ENCODE measurements at regions not wholly inside any gene's neighbourhood (a gene's known extent, or its start where the extent isn't known, plus 50 kb on each side); places are given as distances from the start of the nearest gene placed in this dataset.
A peak's percentile ranks its signal among the peaks of the same experiment; 100 is the strongest.

DNA sequence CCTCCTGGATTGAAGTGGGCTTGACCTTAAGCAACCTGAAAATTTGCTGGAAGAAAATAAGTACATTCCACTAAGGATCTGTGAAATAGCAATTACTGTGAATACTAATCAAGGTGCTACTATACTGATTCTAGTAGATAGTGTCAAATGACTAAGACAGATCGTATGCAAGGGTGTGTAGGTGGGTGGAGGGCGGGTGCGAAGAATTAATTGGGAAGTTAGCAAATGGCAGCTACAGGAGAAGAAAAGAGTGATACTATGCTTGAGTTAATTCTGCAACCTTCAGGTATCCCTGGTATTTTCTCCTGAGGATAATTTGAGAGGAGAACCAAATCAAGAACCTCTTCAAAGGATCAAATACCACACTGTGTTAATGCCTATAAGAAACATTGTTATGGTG is 501.9 kb downstream of the INHBA start:
- no peak for ATAC-seq
- TF ChIP-seq ZFP3 (CRISPR knock-in tag; IDR thresholded peaks at IDR 0.05): no peak
- no peak for TF ChIP-seq ZNF70 (CRISPR knock-in tag; IDR thresholded peaks at IDR 0.05)

DNA sequence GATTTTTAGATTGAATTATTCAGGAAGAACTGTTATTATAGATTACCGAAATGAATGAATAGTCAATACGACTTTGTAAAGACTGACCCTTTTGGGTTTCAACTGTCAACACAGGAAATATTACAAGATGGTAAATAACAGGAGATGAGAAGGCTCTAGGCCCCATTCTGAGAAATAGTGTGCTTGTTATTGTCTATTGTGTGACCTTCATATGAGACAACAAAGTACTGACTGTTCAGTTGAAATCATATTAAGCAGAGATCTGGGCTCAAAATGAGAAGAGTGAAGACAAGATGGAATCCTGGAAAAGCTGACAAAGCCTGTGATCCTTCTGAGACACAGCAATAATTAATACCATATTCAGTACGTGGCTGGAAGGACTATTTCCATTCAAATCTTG is 503.8 kb downstream of the INHBA start:
- TF ChIP-seq TCF4 (CRISPR knock-in tag; IDR thresholded peaks at IDR 0.05; ENCODE audit: borderline replicate concordance): no peak
- no peak for TF ChIP-seq SNAI2 (CRISPR knock-in tag; IDR thresholded peaks at IDR 0.05)
- TF ChIP-seq, protein P1, sequence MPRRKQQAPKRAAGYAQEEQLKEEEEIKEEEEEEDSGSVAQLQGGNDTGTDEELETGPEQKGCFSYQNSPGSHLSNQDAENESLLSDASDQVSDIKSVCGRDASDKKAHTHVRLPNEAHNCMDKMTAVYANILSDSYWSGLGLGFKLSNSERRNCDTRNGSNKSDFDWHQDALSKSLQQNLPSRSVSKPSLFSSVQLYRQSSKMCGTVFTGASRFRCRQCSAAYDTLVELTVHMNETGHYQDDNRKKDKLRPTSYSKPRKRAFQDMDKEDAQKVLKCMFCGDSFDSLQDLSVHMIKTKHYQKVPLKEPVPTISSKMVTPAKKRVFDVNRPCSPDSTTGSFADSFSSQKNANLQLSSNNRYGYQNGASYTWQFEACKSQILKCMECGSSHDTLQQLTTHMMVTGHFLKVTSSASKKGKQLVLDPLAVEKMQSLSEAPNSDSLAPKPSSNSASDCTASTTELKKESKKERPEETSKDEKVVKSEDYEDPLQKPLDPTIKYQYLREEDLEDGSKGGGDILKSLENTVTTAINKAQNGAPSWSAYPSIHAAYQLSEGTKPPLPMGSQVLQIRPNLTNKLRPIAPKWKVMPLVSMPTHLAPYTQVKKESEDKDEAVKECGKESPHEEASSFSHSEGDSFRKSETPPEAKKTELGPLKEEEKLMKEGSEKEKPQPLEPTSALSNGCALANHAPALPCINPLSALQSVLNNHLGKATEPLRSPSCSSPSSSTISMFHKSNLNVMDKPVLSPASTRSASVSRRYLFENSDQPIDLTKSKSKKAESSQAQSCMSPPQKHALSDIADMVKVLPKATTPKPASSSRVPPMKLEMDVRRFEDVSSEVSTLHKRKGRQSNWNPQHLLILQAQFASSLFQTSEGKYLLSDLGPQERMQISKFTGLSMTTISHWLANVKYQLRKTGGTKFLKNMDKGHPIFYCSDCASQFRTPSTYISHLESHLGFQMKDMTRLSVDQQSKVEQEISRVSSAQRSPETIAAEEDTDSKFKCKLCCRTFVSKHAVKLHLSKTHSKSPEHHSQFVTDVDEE (CRISPR knock-in tag; IDR thresholded peaks at IDR 0.05): no peak
- no peak for ATAC-seq

DNA sequence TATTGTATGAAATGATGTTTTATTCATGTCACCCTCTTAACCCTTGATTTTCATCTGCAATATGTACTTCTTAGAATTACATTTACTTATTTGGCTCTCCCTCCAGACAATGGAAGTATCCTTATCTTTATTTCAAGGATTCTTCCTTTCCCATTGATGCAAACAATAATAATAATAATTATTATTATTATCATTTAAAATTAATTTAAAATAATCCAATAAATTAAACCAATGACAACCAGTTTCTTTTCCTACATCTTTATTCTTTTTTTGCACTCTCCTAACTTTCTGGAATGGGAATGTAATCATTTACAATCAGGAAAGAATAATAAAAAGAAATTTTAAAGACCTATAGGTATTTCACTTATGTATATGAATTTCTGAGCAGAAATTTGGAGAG is 504.4 kb downstream of the INHBA start:
- no peak for TF ChIP-seq OSR1 (CRISPR knock-in tag; IDR thresholded peaks at IDR 0.05)
- no peak for ATAC-seq

DNA sequence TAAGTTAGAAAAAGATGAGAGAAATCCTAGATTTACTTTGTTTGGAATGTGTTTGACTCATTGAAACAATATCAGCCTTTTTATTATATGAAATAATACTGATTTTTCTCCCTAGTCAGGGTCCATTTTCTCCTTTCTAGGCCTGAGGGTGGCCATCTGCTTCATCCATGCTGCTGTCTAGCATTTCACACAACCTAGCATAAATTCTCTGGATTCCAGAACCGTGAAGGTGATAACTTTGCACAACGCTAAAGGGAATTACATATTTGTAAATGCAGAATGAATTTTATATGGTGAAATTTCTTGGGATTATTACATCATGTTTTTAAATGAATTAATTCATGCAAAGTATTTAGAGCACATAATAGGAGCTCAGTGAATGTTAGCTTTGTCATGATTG is 505.1 kb downstream of the INHBA start:
- ATAC-seq: no peak
- TF ChIP-seq RARB (CRISPR knock-in tag; IDR thresholded peaks at IDR 0.05) (no peak), ISL1 (CRISPR knock-in tag; IDR thresholded peaks at IDR 0.05) (peak; percentile 63)

DNA sequence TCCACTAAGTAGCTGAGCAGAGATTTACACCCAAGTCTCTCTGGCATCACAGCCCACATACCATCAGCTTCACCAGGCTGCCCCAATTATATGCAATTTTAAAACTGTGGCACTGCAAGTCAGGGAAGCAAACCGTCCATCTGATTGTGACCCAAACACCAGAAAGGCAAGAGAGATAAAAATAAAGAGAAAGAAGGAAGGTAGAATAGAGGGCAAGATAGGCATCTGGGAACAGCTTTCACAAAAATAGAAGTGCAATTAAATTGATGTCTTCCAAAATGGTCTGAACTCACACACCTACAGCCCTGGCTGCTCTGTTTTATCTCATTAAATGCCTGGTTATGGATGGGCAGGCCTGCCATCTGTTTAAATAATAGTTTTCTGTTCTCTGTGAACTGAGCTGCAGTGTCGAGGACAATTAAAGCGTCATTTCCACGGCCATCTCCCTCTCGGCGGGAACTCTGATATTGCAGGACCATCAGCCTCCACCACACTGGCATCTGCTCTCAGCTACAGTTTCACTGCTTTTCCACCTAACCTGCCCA is 509.1 kb downstream of the INHBA start:
- no peak; the same call in 2 of the 3 replicates for ATAC-seq
- TF ChIP-seq ZNF70 (CRISPR knock-in tag; IDR thresholded peaks at IDR 0.05): no peak; the same call in 1 of the 2 replicates
- peak; percentile 74; the same call in 1 of the 2 replicates for TF ChIP-seq TCF4 (CRISPR knock-in tag; IDR thresholded peaks at IDR 0.05; ENCODE audit: borderline replicate concordance)
- TF ChIP-seq, protein P1 (CRISPR knock-in tag; IDR thresholded peaks at IDR 0.05): peak; percentile 89

DNA sequence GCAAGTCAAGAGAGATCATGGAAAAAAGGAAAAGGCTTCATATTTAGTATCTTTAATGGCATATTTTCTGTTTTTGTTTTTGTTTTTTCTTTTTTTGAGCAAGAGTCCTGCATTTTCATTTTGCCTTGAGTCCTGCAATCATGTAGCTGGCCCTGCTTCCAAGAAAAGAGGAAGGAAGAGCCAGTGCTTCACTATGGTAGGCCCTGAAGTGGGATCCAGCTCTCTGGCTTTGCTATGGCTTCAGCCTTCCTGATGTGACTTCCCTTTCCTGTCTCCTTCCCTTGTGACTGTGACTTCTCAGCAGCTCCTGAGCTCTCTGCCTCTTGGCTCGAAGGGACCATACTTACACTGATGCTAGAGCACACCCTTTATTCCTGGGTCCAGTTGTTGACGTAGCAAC is 512.3 kb downstream of the INHBA start:
- TF ChIP-seq ZNF8 (CRISPR knock-in tag; IDR thresholded peaks at IDR 0.05) (no peak), OSR1 (CRISPR knock-in tag; IDR thresholded peaks at IDR 0.05) (no peak), ZC3H10 (CRISPR knock-in tag; IDR thresholded peaks at IDR 0.05) (no peak), ARNTL (CRISPR knock-in tag; IDR thresholded peaks at IDR 0.05; ENCODE audit: borderline replicate concordance, low read depth) (no peak), CSDC2 (CRISPR knock-in tag; IDR thresholded peaks at IDR 0.05) (no peak)
- TF ChIP-seq, protein P2, sequence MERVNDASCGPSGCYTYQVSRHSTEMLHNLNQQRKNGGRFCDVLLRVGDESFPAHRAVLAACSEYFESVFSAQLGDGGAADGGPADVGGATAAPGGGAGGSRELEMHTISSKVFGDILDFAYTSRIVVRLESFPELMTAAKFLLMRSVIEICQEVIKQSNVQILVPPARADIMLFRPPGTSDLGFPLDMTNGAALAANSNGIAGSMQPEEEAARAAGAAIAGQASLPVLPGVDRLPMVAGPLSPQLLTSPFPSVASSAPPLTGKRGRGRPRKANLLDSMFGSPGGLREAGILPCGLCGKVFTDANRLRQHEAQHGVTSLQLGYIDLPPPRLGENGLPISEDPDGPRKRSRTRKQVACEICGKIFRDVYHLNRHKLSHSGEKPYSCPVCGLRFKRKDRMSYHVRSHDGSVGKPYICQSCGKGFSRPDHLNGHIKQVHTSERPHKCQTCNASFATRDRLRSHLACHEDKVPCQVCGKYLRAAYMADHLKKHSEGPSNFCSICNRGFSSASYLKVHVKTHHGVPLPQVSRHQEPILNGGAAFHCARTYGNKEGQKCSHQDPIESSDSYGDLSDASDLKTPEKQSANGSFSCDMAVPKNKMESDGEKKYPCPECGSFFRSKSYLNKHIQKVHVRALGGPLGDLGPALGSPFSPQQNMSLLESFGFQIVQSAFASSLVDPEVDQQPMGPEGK (CRISPR knock-in tag; IDR thresholded peaks at IDR 0.05; ENCODE audit: borderline replicate concordance): no peak
- ATAC-seq: no peak

DNA sequence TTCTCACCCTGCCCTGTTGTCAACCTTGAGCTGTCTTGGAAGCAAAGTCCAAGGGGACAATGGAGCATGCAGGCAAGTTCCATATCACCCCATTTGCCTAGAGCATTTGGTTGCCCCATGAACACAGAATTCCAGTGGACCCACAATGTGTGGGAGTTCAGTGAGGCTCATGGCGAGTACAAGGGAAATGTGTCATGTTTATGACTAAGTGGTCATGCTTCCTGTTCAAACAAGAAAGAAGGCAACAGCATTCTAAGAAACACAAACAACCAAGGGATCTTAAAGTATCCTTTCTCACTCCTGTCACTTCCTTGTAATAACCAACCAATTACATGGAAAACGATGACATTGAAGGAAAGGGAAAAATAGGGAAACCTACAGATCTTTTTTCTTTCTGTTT is 513.0 kb downstream of the INHBA start:
- peak; percentile 58 for ATAC-seq
- TF ChIP-seq ESRRG (CRISPR knock-in tag; IDR thresholded peaks at IDR 0.05) (no peak), ISL1 (CRISPR knock-in tag; IDR thresholded peaks at IDR 0.05) (no peak), CSDC2 (CRISPR knock-in tag; IDR thresholded peaks at IDR 0.05) (no peak), BACH2 (CRISPR knock-in tag; IDR thresholded peaks at IDR 0.05; ENCODE audit: borderline replicate concordance) (no peak), ZNF70 (CRISPR knock-in tag; IDR thresholded peaks at IDR 0.05) (no peak), GLIS3 (CRISPR knock-in tag; IDR thresholded peaks at IDR 0.05) (no peak), ARNTL (CRISPR knock-in tag; IDR thresholded peaks at IDR 0.05; ENCODE audit: borderline replicate concordance, low read depth) (no peak)
- TF ChIP-seq, protein P2 (CRISPR knock-in tag; IDR thresholded peaks at IDR 0.05; ENCODE audit: borderline replicate concordance): no peak
- TF ChIP-seq, protein P1 (CRISPR knock-in tag; IDR thresholded peaks at IDR 0.05): no peak

All from SK-N-SH treated with all-trans-retinoic acid at 6 μM for 48 hours (cell line).